ENCODE measurements at regions not wholly inside any gene's neighbourhood (a gene's known extent, or its start where the extent isn't known, plus 50 kb on each side); places are given as distances from the start of the nearest gene placed in this dataset.

- no peak for DNase-seq
Measured at GRCh38 chr3:167958141-167958540, 137.6 kb downstream of the GOLIM4 start.

- DNase-seq = no peak
Measured at GRCh38 chr3:167952969-167953368, 142.8 kb downstream of the GOLIM4 start.

GRCh38 chr3:167950212-167950611 is 145.5 kb downstream of the GOLIM4 start:
- DNase-seq = no peak

- DNase-seq = peak; percentile 96
Measured at GRCh38 chr3:167941234-167941995, 154.3 kb downstream of the GOLIM4 start.

- no peak for DNase-seq
Measured at GRCh38 chr3:167940241-167940640, 155.5 kb downstream of the GOLIM4 start.

- DNase-seq = no peak
Measured at GRCh38 chr3:167938516-167938915, 157.2 kb downstream of the GOLIM4 start.

- DNase-seq = no peak
Measured at GRCh38 chr3:167936019-167936418, 159.7 kb downstream of the GOLIM4 start.

GRCh38 chr3:167930453-167930852 is 165.3 kb downstream of the GOLIM4 start:
- no peak for DNase-seq

GRCh38 chr3:167929968-167930367 is 165.8 kb downstream of the GOLIM4 start:
- no peak for DNase-seq

- no peak for DNase-seq
Measured at GRCh38 chr3:167928381-167928780, 167.3 kb downstream of the GOLIM4 start.

- DNase-seq = no peak
Measured at GRCh38 chr3:167920747-167921146, 175.0 kb downstream of the GOLIM4 start.

GRCh38 chr3:167919590-167919989 is 176.1 kb downstream of the GOLIM4 start:
- no peak for DNase-seq

- DNase-seq = no peak
Measured at GRCh38 chr3:167918686-167919085, 177.0 kb downstream of the GOLIM4 start.

- DNase-seq = no peak
Measured at GRCh38 chr3:167918008-167918596, 177.6 kb downstream of the GOLIM4 start.

GRCh38 chr3:167913219-167913835 is 177.8 kb downstream of the SERPINI1 start:
- peak; percentile 87 for DNase-seq

GRCh38 chr3:167909952-167910351 is 174.4 kb downstream of the SERPINI1 start:
- DNase-seq = no peak

GRCh38 chr3:167909504-167909896 is 174.0 kb downstream of the SERPINI1 start:
- DNase-seq = no peak

- no peak for DNase-seq
Measured at GRCh38 chr3:167908746-167909503, 173.4 kb downstream of the SERPINI1 start.

GRCh38 chr3:167908221-167908620 is 172.7 kb downstream of the SERPINI1 start:
- DNase-seq = no peak

- DNase-seq = no peak
Measured at GRCh38 chr3:167901138-167901537, 165.6 kb downstream of the SERPINI1 start.

- peak; percentile 64 for DNase-seq
Measured at GRCh38 chr3:167899093-167899492, 163.6 kb downstream of the SERPINI1 start.

- DNase-seq = no peak
Measured at GRCh38 chr3:167898091-167898490, 162.6 kb downstream of the SERPINI1 start.

GRCh38 chr3:167895684-167896083 is 160.2 kb downstream of the SERPINI1 start:
- DNase-seq = no peak
